ENCODE measurements at regions not wholly inside any gene's neighbourhood (a gene's known extent, or its start where the extent isn't known, plus 50 kb on each side); places are given as distances from the start of the nearest gene placed in this dataset.

DNA sequence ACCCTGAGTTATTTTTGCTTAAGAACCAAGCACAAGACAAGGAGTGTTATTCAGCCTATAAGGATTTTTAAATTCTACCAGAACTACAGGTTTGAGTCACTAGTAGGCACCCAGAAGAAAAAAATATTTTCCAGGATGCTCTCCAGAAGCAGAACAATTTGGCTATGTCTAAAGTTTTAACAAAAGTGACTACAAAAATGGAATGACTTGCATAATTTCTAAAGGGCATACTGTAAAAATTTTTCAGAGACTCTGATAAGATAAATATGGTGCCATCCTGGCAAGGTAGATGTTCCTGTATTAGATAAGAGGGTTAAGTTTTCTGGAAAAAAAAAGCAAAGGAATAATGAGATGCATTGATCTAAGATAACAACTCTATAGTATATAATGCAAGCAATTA, 68.6 kb upstream of the FAM9A start:
- no peak for DNase-seq (ENCODE audit: low read depth)

DNA sequence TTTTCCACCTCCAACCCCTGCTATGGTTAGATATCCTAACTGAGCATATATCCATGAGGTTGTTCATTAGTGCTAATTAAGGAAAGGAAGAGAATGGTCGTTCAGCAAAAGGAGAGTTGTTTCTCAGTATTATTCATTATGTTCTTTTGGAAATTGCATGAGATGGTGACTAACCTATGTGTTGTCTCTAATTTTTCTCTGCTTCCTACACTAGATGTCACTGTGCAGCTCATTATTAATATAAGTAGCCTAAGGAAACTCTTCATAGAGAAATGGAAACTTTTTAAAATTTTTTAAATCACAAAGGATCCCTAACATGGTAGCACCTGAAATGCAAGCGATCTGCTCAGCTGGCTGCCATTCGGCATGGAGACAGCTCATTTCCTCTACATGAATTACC, 67.7 kb upstream of the FAM9A start:
- peak; percentile 57 for DNase-seq (ENCODE audit: low read depth)

DNA sequence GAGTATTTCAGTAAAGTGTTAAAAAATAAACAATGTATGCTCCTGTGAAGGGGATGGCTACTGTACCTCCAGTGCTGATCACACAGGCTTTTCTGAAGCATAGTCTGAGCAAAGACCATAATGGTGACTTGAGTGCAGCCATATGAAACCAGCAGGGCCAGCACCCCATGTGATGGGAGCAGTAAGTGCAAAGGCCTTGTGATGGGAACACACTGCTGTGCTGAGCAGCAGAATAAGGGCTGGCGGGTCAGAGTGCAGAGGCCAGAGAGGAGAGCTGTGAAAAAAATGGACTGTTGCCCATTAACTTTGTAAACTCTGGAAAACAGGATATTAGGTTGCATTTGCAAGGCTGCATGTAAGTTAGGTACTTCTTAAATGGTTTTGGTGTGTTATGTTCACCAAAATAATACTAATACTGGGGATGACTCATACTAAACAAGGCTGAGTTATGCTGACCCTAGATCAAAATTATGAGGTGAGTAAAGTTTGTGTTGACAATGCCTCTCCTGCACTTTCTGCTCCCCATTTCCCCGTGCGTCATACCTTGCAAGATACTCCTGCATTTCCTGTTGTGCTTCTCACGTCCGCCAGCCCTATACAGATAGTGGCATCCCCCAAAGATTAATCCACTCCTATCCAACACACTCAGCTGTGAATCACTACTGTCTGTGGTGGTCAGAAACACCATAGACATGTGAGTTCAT, 67.0 kb upstream of the FAM9A start:
- DNase-seq (ENCODE audit: low read depth) = peak; percentile 93

DNA sequence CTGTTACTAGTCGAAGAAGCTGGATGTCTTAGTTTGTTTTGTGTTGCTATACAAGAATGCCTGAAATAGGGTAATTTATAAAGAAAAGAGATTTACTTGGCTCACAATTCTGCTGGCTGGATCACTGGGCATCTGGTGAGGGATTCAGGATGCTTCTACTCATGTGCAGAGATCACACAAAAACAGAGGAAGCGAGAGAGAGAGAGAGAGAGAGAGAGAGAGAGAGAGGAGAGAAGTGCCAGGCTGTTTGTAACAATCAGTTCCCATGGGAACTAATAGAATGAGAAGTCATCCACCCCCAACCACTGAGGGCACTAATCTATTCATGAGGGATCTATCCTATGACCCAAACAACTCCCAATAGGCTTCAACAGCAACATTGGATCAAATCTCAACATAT, 66.2 kb upstream of the FAM9A start:
- DNase-seq (ENCODE audit: low read depth) = peak; percentile 53

DNA sequence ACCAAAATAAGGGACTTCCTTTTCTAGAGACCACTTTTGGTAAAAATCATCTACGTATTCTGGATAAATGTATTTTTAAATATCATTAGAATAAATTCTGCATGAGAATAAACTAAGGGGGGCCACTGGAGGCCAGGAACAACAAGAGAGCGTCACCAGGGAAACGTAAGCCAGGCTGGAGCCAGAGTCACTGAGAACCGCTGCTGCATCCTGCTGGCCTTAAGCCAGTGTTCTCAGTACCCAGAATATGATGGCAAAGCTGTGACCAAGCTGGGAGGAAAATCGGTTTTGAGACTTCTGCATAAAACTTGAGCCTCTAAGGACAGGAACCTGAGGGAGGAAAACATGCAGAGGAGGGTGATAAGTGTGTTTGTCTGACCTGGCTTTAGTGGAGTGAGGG, 63.0 kb upstream of the FAM9A start:
- DNase-seq (ENCODE audit: low read depth) = no peak

DNA sequence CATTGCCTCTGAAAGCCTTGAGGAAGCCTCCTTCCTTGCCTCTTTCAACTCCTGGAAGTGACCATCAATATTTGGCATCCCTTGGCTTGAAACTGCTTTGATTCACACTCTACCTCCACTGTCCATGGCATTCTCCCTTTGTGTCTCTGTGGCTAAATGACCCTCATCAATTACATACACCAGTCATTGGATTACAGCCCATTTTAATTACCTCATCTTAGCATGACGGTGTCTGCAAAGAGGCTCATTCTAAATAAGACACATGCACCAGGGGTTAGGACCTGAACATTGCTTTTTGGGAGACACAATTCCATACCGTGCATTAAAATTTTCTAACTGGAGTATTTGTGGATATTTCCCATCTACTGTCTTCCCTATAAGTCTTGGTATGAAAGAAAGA, 60.7 kb upstream of the FAM9A start:
- DNase-seq (ENCODE audit: low read depth) = no peak

DNA sequence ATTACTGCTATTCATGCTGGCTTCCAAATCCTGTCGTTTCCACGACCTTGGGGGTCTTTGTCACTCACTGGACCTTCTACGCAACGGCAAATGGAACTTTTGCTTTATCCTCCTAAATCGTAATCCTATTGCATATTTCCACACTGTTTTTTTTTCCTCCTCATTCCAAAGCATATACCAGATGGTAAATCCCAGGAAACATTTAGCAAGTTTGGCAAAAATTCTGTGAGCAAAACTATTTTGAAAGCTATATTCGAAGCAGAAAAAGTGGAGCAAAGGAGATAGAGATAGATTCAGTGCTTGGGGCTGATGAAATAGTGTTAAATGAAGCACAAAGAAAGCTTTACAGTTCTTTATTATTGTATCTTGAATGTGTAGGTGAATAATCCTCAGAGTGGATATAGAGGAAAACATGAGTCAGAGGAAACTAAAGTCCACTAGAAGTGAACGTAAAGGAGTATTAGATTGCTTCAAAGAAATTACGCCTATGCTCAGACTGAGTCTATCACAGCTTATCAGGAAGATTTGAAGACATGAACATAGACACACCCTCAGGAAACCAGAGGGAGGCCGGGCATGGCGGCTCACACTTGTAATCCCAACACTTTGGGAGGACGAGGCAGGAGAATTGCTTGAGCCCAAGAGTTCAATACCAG, 50.2 kb upstream of the FAM9A start:
- DNase-seq (ENCODE audit: low read depth) = no peak
